Suprapubic skin (tissue), 4 donors: ENCODE measurements at regions not wholly inside any gene's neighbourhood (a gene's known extent, or its start where the extent isn't known, plus 50 kb on each side); places are given as distances from the start of the nearest gene placed in this dataset.

Experiments used
- DNase-seq, 2 donors: peaks; one replicate each; pipeline ENCODE4 v3.0.0-alpha.2; 2019; ENCODE audit warnings: low spot score in 2 of 2
- H3K27ac ChIP-seq: fragments of 200-600 bp; sonication (generic); one replicate; pipeline ENCODE4 v1.5.1; 2019
- H3K27me3 ChIP-seq: fragments of 200-600 bp; sonication (generic); one replicate; pipeline ENCODE4 v1.5.1; 2019
- H3K36me3 ChIP-seq: fragments of 200-600 bp; sonication (generic); one replicate; pipeline ENCODE4 v1.5.1; 2019
- H3K4me1 ChIP-seq: fragments of 200-600 bp; sonication (generic); one replicate; pipeline ENCODE4 v1.5.1; 2019
- H3K4me3 ChIP-seq: fragments of 200-600 bp; sonication (generic); one replicate; pipeline ENCODE4 v1.5.1; 2019; ENCODE audit warnings: mild to moderate bottlenecking
- H3K9me3 ChIP-seq: fragments of 200-600 bp; sonication (generic); one replicate; pipeline ENCODE4 v1.5.1; 2019
- EP300 ChIP-seq: sonication (generic); formaldehyde crosslinking; IDR thresholded peaks from one replicate; pipeline ENCODE4 v1.6.1; 2017; ENCODE audit warnings: antibody characterized with exemption
- POLR2A ChIP-seq, 2 donors: fragments of 450-650 bp; IDR thresholded peaks; one replicate each; pipeline ENCODE4 v1.6.1; 2017; ENCODE audit warnings: antibody characterized with exemption in 2 of 2, mild to moderate bottlenecking in 2 of 2, moderate library complexity in 2 of 2
- POLR2AphosphoS5 ChIP-seq, 3 donors: sonication (generic); formaldehyde crosslinking; IDR thresholded peaks; one replicate each; pipeline ENCODE4 v1.6.1; 2017; ENCODE audit warnings: antibody characterized with exemption in 3 of 3
- WGBS: methylation state at CpG from one replicate; pipeline ENCODE4 v1.1.5; 2018; 5-methylcytosine and 5-hydroxymethylcytosine counted together
- TF ChIP-seq, protein P1 (sequence below), 2 donors: fragments of 200-600 bp in 1 of 2; fragments of 450-650 bp in 1 of 2; sonication (generic) in 1 of 2; IDR thresholded peaks; one replicate each; pipeline ENCODE4 v1.5.1; 2016 to 2019; ENCODE audit warnings: antibody characterized with exemption in 2 of 2, mild to moderate bottlenecking in 1 of 2, moderate library complexity in 1 of 2

DNA sequence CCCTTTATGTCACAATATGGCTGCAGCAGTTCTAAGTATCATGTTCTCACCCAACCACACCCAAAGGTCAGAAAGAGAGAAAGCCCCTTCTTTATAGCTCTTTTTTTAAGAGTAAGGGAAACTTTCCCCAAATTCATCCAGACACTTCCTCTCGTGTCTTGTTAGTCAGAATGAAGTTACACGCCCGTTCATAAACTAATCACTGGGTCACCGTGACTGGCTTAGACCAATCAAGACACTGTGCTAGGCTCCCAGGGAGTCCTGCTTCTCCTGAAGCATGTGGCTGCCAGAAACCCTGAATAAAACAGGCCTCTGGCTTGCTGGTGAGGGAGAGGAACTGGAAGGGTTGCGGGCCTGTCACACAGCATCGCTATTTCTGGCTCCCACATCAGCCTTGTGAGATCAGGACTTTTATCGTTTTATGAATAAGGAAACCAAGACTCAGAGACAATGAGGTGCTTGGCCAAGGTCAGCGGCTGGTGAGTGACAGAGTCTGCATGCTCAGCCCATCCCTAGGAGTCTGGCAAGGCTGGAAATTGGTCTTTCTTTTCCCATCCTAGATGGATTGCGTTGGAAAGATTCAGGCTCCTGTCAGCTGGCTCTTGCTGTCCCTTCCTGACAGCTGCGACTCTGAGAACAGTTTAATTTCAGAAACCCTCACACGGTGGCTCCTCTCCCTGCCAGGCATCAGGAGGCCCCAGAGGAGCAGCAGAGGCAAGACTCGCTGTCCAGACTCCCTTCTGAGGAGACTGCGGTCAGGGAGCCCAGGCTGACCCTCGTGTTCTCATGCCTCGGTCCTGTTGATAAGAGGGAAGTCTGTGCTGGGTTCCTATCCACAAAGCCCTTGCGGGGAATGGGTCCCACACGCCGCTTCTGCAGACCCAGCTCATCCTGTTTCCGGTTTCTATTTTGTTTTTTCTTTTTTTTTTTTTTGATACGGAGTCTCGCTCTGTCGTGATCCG is 104.5 kb upstream of the TAF1B start:
- H3K36me3 ChIP-seq, result no peaks in the 10 kb centered on the region
- TF ChIP-seq POLR2AphosphoS5 (IDR thresholded peaks at IDR 0.05) (no peak), POLR2A (IDR thresholded peaks at IDR 0.05) (no peak), EP300 (no peak)
- TF ChIP-seq, protein P1, sequence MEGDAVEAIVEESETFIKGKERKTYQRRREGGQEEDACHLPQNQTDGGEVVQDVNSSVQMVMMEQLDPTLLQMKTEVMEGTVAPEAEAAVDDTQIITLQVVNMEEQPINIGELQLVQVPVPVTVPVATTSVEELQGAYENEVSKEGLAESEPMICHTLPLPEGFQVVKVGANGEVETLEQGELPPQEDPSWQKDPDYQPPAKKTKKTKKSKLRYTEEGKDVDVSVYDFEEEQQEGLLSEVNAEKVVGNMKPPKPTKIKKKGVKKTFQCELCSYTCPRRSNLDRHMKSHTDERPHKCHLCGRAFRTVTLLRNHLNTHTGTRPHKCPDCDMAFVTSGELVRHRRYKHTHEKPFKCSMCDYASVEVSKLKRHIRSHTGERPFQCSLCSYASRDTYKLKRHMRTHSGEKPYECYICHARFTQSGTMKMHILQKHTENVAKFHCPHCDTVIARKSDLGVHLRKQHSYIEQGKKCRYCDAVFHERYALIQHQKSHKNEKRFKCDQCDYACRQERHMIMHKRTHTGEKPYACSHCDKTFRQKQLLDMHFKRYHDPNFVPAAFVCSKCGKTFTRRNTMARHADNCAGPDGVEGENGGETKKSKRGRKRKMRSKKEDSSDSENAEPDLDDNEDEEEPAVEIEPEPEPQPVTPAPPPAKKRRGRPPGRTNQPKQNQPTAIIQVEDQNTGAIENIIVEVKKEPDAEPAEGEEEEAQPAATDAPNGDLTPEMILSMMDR (IDR thresholded peaks at IDR 0.05), result no peak
- H3K27ac ChIP-seq, result peak overlapping the region; percentile 76
- H3K4me1 ChIP-seq, result peaks cover 12% of the 10 kb centered on the region
- WGBS, result 32% methylated on average over 21 of the region's 23 CpGs
- H3K9me3 ChIP-seq, result no peaks in the 10 kb centered on the region
- H3K4me3 ChIP-seq, result peak overlapping the region; percentile 47
- no peaks in the 10 kb centered on the region for H3K27me3 ChIP-seq
- no peak for DNase-seq

DNA sequence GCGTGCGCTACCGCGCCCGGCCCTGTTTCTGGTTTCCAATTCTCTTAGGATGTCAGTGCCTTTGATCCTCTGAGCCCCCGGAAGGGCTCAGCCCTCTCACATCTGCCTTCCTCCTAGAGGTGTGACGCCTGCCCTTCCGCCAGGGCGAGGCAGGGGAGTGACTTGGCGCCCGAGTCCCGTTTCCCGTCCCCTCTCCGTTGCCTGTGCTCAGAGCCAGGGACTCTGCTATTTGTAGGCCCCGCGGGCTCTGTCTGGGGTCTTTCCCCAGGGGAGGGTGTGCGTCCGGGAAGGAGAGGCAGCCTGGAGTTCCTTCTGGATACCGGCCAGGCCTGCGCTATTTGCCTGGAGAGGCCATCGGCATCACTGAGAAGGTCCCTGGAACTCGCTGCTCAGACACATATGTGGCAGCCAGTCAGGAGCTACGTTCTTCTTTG is 103.7 kb upstream of the TAF1B start:
- 22% methylated on average over 13 of the region's 23 CpGs for WGBS
- Histone ChIP-seq H3K4me1 (peaks cover 14% of the 10 kb centered on the region), H3K4me3 (peak overlapping the region; percentile 47), H3K27ac (peak overlapping the region; percentile 76), H3K9me3 (no peaks in the 10 kb centered on the region), H3K36me3 (no peaks in the 10 kb centered on the region), H3K27me3 (no peaks in the 10 kb centered on the region)
- TF ChIP-seq EP300 (no peak), POLR2AphosphoS5 (IDR thresholded peaks at IDR 0.05) (no peak), POLR2A (IDR thresholded peaks at IDR 0.05) (no peak)
- TF ChIP-seq, protein P1 (IDR thresholded peaks at IDR 0.05), result no peak
- peak in 1 of 2 donors; percentile 82 for DNase-seq

DNA sequence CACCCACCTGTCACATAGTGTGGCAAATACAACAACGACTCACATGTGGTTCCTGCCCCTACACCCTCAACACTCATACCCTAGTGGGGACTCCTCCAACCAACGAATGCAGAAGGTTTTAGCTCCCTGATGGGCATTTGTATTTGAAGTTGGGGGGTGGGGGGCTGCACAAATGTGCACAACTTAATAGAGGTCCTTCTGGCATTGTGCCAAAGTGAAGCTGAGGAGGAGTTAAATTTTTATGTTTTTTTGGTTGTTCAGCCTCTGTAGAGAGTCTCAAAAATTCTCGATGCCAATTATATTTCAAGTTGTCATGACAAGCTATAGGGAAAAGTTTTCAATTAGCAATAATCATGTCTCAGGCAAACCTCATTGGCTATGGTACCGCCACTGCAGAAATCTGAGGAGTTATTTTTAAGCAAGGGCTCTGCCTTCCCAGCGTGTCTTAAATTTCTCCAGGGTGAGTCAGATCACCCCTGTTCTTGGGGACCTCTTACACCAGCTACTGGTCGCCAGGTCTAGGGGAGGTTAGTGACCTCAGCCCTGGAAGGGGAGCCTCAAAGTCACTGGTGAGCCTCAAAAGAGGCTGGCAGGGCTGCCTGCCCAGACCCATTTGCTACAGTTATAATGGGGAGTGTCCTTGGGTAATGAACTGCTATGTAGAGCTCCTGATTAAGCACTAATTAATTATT is 102.7 kb upstream of the TAF1B start:
- Histone ChIP-seq H3K27me3 (no peaks in the 10 kb centered on the region), H3K9me3 (no peaks in the 10 kb centered on the region), H3K4me3 (no peak overlapping the region), H3K27ac (no peak overlapping the region), H3K4me1 (peaks cover 16% of the 10 kb centered on the region), H3K36me3 (no peaks in the 10 kb centered on the region)
- 74% methylated on average over 6 of the region's 6 CpGs for WGBS
- DNase-seq, result no peak
- TF ChIP-seq, protein P1 (IDR thresholded peaks at IDR 0.05), result no peak
- TF ChIP-seq POLR2AphosphoS5 (IDR thresholded peaks at IDR 0.05) (no peak), POLR2A (IDR thresholded peaks at IDR 0.05) (no peak), EP300 (no peak)

DNA sequence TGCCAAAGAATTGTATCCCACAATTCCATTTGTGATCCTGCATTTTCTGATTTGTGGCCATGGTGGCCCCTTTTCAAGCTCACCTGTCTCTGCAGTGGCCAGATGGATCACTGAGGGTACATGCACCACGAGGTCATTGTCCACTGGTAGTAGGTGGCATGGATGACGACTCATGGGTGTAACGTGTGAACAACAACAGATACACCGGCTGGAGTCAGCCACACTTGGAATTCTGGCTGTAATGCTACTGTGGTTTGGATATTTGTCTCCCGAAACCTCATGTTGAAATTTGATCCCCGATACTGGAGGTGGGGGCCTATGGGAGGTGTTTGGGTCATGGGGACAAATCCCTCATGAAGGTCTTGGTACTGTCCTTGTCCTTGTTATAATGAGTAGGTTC is 102.2 kb upstream of the TAF1B start:
- H3K4me1 ChIP-seq, result peaks cover 16% of the 10 kb centered on the region
- no peaks in the 10 kb centered on the region for H3K9me3 ChIP-seq
- DNase-seq, result no peak
- no peaks in the 10 kb centered on the region for H3K36me3 ChIP-seq
- no peaks in the 10 kb centered on the region for H3K27me3 ChIP-seq
- H3K27ac ChIP-seq, result no peak overlapping the region
- 73% methylated on average over 6 of the region's 6 CpGs for WGBS
- TF ChIP-seq POLR2A (IDR thresholded peaks at IDR 0.05) (no peak), POLR2AphosphoS5 (IDR thresholded peaks at IDR 0.05) (no peak), EP300 (no peak)
- TF ChIP-seq, protein P1 (IDR thresholded peaks at IDR 0.05), result no peak
- no peak overlapping the region for H3K4me3 ChIP-seq

DNA sequence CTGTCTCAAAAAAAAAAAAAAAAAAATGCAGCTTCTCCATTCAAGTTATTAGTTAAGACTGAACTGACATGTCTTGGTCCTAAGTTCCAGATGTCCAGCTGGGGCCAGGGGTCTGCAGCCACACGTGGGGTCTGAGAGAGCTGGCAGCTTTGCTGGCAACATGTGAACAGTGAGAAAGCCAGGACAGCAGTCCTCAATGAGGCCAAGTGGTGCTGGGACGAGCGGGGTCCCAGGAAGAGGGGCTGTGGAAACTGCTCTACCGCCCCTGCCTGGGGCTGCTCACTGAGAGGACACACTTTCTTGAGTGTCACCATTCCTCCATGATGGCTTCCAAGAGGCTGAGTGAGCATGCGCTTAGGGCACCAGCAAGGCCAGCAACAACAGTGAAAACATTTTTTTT is 100.7 kb upstream of the TAF1B start:
- TF ChIP-seq, protein P1 (IDR thresholded peaks at IDR 0.05), result no peak
- no peak for TF ChIP-seq POLR2A (IDR thresholded peaks at IDR 0.05)
- TF ChIP-seq EP300, result no peak
- no peak for TF ChIP-seq POLR2AphosphoS5 (IDR thresholded peaks at IDR 0.05)

More for the DNA sequence above, 100.7 kb upstream of the TAF1B start:
- WGBS, result 82% methylated on average over 4 of the region's 5 CpGs
- no peaks in the 10 kb centered on the region for H3K9me3 ChIP-seq
- no peaks in the 10 kb centered on the region for H3K36me3 ChIP-seq
- H3K4me1 ChIP-seq, result peaks cover 16% of the 10 kb centered on the region
- DNase-seq, result no peak
- H3K27me3 ChIP-seq, result no peaks in the 10 kb centered on the region
- no peak overlapping the region for H3K4me3 ChIP-seq
- H3K27ac ChIP-seq, result no peak overlapping the region
